AG09319 (cell line): ENCODE measurements at regions not wholly inside any gene's neighbourhood (a gene's known extent, or its start where the extent isn't known, plus 50 kb on each side); places are given as distances from the start of the nearest gene placed in this dataset.
A peak's percentile ranks its signal among the peaks of the same experiment; 100 is the strongest.
"Not testable (repeated sequence)": the region's sequence is repeated elsewhere in the genome, so short reads cannot be mapped to it uniquely, and the experiment has no call there.

Source experiments
- DNase-seq: peaks from one replicate; pipeline ENCODE4 v3.0.0-alpha.2; 2010; ENCODE audit warnings: low read depth; ENCODE audit errors: extremely low read depth
- CTCF ChIP-seq: IDR thresholded peaks from 2 replicates; pipeline ENCODE4 v1.5.1; 2011; ENCODE audit warnings: low read depth, mild to moderate bottlenecking, inconsistent platforms, low read length, moderate library complexity

DNA sequence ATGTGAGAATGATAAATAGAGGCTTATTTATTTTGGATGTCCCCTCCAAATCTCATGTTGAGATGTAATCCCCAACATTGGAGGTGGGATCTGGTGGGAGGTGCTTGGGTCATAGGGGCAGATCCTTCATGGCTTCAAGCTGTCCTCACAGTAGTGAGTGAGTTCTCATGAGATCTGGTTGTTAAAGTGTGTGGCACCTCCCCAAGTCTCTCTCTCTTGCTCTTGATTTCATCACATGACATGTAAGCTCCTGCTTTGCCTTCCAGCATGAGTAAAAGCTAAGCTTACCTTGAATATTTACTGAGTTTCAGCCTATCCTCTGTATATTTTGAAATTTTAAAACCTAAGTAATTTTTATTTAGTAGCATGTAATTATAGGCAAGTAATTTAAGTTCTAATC lies 444.9 kb downstream of the ARL4A start:
- no peak for TF ChIP-seq CTCF
- no peak for DNase-seq

GRCh38 chr7:13136345-13136744 lies 448.9 kb downstream of the ARL4A start:
- not testable (repeated sequence) for DNase-seq

- TF ChIP-seq CTCF: no peak
- DNase-seq: no peak
These were observed 452.0 kb downstream of the ARL4A start for GRCh38 chr7:13139436-13139835.

DNA sequence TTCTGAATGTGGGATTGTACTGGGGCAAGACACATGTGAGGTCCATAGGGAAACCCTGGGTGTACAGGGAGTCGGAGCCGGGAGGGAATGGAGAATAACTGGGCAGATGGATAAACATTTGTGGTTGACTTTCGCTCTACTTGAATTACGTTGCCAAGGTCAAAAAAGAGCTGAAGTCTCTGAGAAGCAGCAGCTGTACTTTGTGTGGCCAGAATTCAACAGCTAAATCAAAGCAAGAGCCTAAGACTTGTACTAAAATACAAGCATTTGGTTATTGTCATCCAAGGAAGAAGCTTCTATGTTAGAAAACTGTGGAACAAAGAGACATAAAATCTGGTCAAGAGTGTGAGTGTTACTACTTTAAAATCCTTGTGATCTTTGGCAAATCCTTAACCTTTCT lies 457.2 kb downstream of the ARL4A start:
- peak; percentile 15 for DNase-seq
- TF ChIP-seq CTCF: no peak

DNA sequence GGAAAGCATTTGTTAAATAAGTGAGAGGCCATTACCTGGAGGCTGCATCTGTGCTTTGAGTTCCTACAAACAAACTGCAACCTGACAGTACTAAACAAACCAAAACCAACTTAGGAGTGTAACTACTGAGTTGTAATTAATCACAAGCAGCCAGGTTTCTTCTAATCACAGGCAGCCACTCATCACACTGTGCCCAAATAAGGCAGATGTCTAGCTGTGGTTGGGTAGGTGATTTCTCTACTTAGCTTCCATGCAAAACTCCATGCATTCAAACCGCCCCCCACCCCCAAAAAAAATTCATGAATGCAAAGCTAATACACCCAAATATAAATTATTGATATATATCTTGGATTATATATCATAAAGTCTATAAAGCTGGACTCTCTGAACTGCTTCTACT lies 461.1 kb downstream of the ARL4A start:
- no peak for DNase-seq

DNA sequence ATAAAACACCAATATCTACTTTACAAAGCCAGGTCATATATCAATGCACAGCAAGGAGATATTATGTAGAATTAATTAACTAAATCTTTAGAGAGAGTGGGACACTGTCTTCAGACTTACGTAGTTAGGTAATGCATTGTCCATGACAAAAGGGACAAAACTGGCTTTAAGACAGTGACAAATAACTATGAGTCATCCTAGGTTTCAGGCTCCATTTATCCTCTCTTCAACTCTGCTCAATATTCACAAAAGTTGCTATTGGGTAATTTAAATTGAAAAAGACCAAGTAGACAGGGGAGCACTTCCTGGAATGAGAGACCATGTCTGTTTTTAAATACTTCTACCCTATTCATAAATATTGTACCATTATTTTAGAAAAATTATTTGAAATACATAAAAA lies 464.5 kb downstream of the ARL4A start:
- no peak for DNase-seq
- no peak for TF ChIP-seq CTCF

More for the DNA sequence above, 461.1 kb downstream of the ARL4A start:
- TF ChIP-seq CTCF: no peak

DNA sequence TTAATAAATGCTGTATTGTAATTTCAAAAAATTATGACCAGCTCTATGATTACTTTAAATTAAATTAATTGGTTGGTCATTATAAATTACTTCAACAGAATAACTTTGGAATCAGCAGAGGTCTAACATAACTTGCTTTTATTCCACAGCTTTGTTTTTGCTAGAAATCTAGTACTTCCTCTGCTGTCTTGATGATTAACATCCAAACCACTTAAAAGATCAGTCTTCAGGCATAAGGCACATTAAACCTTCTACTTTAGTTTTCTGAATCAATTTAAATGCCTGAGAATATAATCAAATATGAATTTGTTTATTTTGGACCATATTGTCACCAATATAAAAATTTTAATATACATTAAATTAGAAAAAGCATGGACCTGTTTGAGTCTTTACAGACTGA lies 465.3 kb downstream of the ARL4A start:
- no peak for DNase-seq
- no peak for TF ChIP-seq CTCF

GRCh38 chr7:13153266-13153665 lies 465.8 kb downstream of the ARL4A start:
- no peak for DNase-seq
- no peak for TF ChIP-seq CTCF
